Forelimb muscle (tissue), 1 donor: ENCODE measurements at regions not wholly inside any gene's neighbourhood (a gene's known extent, or its start where the extent isn't known, plus 50 kb on each side); places are given as distances from the start of the nearest gene placed in this dataset.
"Not testable (repeated sequence)": the region's sequence is repeated elsewhere in the genome, so short reads cannot be mapped to it uniquely, and the experiment has no call there.

Source experiments
- DNase-seq: peaks from one replicate; pipeline ENCODE4 v3.0.0-alpha.2; 2013; ENCODE audit warnings: low read depth

DNA sequence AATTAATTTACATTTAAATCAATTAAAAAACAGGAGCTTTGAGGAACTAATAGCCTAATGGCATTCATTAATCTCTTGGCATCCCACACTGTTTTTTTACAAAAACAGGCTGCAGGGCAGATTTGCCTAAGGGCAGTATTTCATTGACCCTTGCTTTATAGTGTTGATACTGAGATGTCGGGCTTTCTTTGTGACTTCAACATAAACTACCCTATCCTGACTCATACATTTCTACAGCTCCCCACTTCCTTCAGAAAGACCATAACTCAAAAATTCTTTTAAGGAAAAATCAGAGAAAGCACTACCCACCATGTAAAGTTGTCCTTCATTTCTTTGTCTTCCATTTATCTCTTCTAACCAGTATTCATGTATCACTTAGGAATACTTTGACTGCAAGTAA lies 92.2 kb upstream of the NT5E start:
- DNase-seq: no peak

GRCh38 chr6:85356743-85357142 lies 93.1 kb upstream of the NT5E start:
- not testable (repeated sequence) for DNase-seq

- no peak for DNase-seq
These were observed 94.1 kb upstream of the NT5E start for GRCh38 chr6:85355816-85356215.

DNA sequence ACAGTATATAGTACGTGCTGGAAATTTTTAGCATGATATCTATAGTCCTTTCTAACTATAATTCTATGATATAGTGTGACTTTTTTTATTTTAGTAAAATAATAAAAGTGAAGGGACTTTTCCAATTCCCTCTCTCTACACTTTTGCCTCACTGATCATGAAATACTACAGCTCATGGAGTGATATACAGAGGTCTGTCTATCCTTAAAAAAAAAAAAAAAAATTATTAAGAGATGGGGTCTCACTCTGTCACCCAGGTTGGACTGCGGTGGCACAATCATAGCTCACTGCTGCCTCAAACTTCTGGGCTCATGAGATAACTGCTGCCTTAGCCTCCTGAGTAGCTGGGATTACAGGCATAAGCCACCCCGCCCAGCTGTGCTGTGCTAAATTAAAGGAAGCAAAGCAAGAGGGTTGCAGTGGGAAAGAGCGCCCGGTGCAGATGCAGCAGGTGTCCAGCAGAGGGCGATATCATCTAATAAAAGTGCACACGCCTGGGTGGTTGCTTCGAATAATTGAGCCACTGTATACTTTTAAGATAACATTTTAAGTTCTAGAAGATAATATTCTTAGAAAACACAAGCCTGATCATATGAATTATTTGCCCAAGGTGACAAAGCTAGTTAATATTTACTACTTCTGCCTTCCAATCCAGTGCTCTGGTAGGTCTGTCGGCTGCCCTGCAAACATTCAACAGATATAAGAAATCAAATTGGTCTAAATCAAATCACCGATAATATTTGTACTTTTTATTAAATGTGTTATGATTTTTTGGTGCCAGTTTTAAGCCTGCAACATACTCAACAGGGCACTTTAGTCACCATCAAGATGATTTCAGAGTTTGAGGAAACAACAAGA lies 94.9 kb upstream of the NT5E start:
- peak; percentile 38 for DNase-seq

DNA sequence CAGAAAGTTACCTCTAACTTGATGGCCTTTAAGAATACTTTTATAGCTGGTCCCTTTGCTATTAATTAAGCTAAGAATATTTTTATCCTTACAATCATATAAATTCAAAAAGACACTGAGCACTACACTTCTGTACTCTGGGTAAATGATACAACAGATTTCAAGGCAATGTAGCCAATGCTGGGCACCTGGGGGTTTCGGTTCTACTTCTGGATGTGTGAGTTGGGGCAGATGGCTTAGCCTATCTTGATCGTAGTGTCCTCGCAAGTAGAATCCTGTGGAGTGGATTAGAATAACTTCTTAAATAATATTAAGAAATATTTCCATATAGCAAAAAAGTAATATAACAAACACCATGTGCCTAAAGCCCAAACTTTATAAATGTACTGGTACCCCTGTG lies 96.9 kb upstream of the NT5E start:
- no peak for DNase-seq

- DNase-seq: no peak
These were observed 101.2 kb upstream of the NT5E start for GRCh38 chr6:85348643-85349042.

- DNase-seq: no peak
These were observed 102.1 kb upstream of the NT5E start for GRCh38 chr6:85347812-85348211.

- DNase-seq: no peak
These were observed 103.7 kb upstream of the NT5E start for GRCh38 chr6:85346196-85346595.

DNA sequence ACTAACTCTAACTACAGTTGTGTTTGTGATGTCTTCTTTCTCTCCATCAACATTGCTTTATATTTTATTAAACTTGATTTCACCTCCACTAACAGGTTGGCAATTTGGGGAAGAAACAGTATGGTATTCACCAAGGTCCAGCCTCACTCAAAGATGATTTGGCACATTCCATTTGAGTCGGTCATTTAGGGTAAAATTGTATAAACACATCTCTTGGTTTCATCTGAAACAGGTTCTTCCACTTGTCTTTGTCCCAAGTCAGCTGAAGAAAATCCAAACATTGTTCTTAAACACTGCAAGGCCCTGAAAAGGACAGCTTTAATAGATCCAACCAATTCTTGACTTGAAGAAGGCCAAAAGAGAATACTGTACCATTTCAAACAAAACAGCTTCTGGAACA lies 104.9 kb upstream of the NT5E start:
- no peak for DNase-seq

GRCh38 chr6:85343428-85343827 lies 106.5 kb upstream of the NT5E start:
- DNase-seq: no peak

GRCh38 chr6:85329196-85329595 lies 120.7 kb upstream of the NT5E start:
- DNase-seq: no peak

- DNase-seq: not testable (repeated sequence)
These were observed 124.1 kb upstream of the NT5E start for GRCh38 chr6:85325811-85326210.

- peak; percentile 66 for DNase-seq
These were observed 126.3 kb upstream of the NT5E start for GRCh38 chr6:85323435-85324040.

DNA sequence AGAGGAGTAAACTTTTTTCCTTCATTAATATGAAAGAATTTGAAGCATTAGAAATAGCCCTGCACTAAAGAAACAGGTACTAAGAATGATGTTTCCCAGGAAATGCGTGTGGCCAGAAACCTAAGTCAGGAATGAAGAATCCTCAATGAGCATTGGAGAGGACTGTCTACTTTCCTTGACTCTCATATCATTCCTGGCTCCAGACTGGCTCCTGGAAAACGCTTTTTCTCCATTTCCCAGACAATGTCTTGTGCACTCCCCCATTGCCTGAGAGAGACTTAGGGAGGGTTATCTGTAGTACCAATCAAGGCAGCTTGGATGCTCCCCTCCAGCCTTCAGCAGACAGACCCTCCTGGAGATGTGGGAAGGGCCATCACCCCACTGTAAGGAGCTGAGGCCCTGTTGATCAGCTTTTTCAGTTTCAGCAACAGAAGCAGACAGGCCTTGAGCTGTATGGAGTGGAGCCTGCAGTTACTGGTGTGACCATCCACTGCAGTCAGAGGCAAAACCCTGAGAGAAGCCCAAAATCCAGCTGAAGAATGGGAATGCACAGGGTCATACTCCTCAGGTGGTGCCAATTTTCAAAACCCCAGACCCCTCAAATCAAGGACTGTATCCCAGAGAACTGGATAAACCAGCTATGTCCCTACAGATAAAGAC lies 127.3 kb upstream of the NT5E start:
- DNase-seq: no peak

DNA sequence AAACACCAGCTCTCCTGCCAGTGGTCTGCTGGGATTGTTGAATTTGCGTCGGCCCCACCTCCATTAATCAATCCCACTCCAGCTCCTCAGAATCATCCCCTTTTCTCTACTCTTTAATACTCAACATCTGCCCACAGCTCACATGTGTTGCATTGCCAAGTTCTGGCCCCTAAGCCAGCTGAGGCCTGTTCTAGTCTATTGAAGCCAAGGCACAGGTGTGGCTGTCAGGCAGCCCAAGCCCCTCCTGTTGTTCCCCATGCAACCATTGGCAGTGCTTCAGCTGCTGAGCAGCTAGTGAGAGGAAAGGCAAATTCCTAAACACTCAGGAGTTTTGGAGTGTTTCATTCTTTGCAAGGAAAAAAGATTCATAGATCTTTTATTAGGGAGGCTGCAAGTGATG lies 128.0 kb upstream of the NT5E start:
- DNase-seq: no peak

DNA sequence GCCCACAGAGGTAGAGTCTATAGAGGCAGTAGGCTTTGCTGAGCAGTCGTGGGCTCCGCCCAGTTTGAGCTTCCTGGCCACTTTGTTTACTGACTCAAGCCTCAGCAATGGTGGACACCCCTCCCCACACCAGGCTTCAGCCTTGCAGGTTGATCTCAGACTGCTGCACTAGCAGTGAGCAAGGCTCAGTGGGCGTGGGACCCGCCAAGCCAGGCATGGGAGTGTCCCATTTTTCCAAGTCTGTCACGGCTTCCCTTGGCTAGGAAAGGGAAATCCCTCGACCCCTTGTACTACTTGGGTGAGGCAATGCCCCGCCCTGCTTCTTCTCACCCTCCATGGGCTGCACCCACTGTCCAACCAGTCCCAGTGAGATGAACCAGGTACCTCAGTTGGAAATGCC lies 135.3 kb upstream of the NT5E start:
- no peak for DNase-seq

DNA sequence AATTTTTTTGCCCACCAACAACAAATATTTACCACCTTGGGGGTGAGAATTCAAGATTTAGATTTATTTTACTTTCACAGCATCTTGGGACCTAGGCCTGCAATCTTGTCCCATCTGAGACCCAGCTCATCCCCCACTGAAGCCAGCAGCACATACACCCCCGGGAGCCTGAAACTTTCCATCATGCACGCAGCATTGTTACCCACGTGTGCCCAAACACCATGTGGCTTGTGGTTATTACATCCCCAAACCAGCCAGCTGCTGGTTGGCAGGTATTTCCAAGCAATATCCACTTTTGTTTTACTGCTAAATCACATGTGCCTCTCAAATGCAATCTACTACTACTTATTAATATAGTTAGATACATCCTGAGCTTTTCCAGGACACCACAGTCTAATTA lies 149.3 kb upstream of the NT5E start:
- DNase-seq: no peak

DNA sequence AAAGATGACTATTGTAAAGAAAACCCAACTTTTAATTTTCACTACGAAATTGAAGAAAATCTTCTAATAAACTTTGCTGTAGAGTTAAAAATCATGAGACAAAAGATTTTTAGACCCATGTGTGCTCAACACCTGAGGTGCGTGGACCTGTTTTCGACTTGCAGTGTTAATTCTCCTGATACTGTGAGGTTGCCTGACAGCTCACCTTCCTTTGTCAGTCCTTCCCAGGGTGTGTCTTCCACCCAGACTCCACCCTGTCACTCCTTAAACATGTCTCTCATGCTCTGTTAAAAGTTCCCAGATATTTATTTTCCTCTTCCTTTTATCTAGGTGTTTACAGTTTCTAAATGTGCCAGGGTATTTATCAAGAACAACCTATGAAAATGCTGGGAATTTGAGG lies 151.3 kb upstream of the NT5E start:
- DNase-seq: no peak

DNA sequence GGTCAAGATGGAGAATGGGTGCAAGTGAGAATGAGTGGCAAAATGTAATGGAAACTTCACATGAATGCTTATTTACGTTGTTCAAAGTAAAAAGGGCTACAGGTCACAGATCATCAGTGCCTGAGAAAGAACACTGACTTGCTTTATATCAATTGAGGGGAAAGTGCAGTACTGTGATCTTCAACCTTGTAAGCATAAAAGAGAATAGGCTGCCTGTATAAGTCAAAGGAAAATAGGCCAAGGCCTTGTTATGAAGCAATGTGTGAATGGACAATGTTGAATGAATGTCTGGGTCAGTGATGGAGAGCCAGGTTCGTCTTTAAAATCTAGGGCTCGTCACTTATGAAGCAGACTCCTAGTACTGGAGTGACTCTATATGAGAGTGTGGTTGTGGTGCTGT lies 158.6 kb upstream of the NT5E start:
- DNase-seq: no peak

DNA sequence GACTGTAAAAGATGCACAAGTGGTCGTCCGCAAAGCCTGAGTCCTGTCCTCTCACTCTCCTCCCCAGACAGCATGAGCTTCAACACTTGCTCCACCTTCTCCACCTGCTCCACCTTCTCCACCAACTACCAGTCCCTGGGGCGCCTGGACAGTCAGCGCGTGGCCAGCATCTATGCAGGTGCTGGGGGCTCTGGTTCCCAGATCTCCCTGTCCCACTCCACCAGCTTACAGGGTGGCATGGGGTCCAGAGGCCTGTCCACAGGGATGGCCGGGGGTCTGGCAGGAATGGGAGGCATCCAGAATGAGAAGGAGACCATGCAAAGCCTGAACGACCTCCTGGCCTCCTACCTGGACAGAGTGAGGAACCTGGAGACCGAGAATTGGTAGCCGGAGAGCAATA lies 162.2 kb upstream of the NT5E start:
- no peak for DNase-seq

DNA sequence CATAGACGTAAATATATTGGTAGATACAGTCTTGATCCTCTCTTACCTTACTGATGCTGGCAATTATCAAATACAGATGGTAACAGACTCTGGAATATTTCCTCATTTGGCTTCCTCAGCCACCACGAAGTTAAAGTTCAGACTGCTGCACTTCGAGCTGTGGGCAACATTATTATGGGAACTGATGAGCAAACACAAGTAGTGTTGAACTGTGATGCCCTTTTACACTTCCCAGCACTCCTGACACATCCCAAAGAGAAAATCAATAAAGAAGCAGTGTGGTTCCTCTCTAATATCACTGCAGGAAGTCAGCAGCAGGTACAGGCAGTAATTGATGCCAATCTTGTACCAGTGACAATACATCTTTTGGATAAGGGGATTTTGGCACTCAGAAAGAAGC lies 162.7 kb upstream of the NT5E start:
- no peak for DNase-seq

DNA sequence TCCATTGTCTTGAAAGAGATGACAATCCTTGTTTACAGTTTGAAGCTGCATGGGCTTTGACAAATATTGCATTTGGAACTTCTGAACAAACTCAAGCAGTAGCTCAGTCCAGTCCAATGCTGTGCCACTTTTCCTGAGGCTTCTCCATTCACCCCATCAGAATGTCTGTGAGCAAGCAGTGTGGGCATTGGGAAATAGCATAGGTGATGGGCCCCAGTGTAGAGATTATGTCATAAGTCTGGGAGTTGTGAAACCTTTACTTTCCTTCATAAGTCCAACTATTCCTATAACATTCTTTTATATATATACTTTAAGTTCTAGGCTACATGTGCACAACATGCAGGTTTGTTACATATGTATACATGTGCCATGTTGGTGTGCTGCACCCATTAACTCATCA lies 163.4 kb upstream of the NT5E start:
- not testable (repeated sequence) for DNase-seq

DNA sequence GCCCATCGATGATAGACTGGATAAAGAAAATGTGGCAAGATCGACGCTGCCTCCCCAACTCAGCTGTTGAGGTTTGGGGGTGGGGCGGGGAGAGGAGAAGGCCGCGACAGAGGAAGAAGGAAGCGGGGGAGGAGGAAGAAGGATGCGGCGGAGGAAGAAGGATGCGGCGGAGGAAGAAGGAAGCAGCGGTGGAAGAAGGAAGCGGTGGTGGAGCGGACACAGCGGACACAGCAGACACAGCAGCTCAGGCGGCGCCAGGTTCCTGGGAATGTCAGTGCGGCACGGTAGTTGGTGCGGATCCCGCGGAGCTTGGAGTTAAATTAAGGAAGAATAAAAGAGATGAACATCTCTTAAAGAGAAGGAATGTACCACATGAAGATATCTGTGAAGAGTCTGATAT lies 163.9 kb upstream of the NT5E start:
- no peak for DNase-seq
